KBM-7 (cell line): ENCODE measurements at regions not wholly inside any gene's neighbourhood (a gene's known extent, or its start where the extent isn't known, plus 50 kb on each side); places are given as distances from the start of the nearest gene placed in this dataset.
"Not testable (repeated sequence)": the region's sequence is repeated elsewhere in the genome, so short reads cannot be mapped to it uniquely, and the experiment has no call there.

Experiments
- DNase-seq: peaks from one replicate; pipeline ENCODE4 v3.0.0-alpha.2; 2015
- in situ Hi-C: fragments of 300-500 bp; cut with MboI; formaldehyde crosslinking; loops from 2 replicates; pipeline ENCODE4 v1.14.3; 2020; ENCODE audit warnings: low sequenced_read_pairs, low pct_unique_long_range_greater_than_20kb, mixed read lengths

DNA sequence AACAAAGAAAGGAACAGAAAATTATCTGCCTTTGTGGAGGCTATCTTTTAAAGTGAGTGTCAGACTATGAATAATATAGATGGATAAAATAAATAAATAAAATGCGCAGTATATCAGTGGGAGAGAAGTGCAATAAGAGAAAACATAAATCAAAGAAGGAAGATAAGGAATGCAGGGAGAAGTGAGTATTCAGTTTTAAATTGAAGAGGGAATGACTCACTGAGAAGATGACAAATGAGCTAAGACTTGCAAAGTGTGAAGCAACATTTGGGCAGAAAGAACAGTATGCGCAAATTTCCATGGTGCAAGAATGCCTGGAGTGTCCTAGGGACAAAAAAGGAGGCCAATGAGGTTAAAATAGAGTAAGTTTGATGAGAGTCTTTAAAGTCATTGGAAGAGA lies 1300.1 kb upstream of the ALCAM start:
- in situ Hi-C loops: no loop called here
- no peak for DNase-seq

DNA sequence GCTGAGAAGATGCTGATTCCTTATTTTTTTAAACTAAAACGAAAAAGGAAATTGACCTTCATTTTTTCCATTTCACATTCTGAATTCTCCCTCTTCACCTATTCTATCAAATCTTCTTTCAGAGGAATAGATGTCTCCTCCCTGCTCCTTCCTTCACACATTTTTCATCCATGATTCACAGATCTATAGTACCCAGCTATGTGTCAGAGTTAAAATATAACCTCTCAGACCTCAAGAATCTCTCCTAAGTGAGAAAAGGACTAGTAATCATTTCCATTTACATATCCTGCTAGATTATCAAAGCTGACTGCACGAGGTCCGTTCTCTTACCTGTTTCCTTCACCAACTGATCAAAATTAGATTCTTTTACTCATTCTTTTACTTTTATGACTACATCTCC lies 1297.6 kb upstream of the ALCAM start:
- DNase-seq: no peak

DNA sequence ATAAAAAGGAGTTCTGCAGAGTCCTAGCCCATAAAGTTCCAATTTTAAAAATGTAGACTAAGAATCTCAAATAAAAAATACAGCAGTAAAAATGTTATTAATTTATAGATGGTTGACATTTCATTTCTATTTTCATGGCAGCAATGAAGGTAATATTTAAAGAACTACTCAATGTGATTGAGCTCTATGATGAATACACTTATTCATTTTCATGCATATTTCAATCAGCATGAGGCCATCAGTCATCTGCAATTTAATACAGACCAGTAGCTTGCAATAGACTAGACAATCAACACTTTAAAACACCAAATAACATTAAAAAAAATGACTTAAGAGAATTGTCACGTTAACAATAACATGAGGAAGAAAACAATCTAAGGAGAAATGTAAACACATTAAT lies 1295.8 kb upstream of the ALCAM start:
- DNase-seq: no peak
- in situ Hi-C loops: no loop called here

More for the DNA sequence above, 1297.6 kb upstream of the ALCAM start:
- in situ Hi-C loops: no loop called here

DNA sequence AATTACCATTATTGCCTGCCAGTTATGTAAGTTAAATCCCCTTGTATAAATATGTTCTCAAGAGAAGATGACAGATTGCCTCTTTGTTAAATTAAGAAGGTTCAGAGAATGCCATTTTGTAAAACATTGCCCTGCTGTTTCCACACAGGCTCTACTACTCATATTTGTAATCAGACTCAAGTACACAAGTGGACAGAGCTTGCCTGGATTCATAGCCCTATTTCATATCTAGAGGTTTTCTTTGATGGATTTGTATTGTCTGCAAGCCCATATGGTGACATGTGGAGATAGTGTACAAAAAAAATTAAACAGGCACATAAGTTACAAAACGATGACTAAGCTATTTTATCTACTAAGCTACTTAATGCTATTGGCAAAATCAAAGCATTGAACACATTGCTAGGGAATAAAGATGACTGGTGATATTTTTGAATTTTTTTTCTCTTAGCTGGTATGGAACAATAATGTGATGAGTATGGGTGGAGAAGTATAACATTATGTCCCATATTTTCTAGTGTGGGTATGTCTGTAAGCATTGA lies 1286.6 kb upstream of the ALCAM start:
- in situ Hi-C loops: no loop called here
- no peak for DNase-seq

DNA sequence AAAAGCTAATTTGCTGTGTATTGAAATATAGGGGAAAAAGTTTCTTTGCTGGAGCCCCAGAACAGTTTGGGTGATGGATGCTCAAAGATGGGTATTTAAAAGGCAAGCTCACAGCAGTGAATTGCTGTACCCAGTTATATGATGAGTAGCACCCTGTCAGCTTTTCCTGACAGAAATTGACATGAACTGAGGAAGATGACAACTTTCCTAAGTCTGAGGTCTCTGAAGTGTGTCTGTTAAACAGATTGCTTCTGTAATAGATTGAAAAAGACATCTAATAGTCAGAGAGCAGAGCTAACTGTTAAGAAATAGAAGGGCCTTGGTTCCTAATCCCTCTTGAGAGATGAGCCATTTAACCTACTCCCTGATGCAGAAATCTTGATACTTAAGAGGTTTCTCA lies 1278.0 kb upstream of the ALCAM start:
- DNase-seq: no peak
- in situ Hi-C loops: no loop called here

DNA sequence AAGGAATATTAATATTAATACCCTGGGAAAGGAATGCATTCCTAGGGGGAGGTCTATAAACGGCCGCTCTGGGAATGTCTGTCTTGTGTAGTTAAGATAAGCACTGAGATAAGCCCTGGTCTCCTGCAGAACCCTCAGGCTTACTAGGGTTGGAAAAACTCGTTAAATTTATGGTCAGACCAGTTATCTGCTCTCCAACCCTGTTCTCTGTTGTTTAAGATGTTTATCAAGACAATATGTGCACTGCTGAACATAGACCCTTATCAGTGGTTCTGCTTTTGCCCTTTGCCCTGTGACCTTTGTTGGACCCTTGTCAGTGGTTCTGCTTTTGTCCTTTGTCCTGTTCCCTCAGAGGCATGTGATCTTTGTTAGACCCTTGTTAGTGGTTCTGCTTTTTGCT lies 1276.7 kb upstream of the ALCAM start:
- peak; percentile 12 for DNase-seq
- in situ Hi-C loops: not testable (repeated sequence)

DNA sequence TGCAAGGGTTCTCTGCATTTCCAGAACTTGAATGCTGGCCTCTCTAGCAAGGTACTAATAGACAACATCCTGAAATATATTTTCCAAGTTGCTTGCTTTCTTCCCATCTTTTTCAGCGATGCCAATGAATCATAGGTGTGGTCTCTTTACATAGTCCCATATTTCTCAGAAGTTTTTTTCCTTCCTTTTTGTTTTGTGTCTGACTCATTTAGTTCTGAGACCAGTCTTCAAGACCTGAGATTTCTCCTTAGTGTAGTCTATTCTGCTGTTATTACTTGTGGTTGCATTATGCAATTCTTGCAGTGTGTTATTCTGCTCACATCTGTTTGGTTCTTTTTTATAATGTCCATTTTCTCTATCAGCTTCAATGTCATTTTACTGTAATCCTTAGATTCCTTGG lies 1265.0 kb upstream of the ALCAM start:
- DNase-seq: no peak
- in situ Hi-C loops: no loop called here

DNA sequence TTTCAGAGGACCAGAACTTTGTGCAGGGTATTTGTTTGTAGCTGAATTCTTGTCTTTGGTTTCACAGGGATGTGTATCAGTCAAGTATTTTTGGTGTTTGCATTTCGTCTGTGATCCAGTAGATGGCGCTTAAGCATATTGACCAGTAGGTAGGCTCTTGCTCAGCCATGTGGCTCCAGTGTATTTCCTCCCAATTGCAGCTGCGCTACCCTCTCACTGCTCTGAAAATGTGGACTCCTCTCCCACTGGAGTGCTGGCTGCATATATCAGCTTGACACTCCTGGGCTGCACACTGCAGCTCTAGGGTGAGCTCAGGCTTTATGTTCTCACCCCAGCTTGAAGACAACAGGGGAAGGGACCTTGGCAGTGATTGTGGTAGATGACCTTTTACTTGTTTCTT lies 1264.3 kb upstream of the ALCAM start:
- in situ Hi-C loops: no loop called here
- peak; percentile 67 for DNase-seq

DNA sequence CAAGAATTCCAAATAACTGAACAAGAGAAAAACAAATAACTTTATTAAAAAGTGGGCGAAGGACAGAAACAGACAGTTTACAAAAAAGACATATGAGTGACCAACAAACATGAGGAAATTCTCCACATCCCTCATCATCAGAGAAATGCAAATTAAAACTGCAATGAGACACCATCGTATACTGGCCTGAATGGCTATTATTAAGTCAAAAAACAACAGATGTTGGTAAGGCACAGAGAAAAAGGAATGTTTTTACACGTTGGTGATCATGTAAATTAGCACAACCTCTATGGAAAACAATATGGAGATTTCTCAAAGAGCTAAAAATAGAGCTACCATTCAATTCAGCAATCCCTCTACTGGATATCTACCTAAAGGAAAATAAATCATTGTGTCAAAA lies 1260.4 kb upstream of the ALCAM start:
- DNase-seq: no peak

DNA sequence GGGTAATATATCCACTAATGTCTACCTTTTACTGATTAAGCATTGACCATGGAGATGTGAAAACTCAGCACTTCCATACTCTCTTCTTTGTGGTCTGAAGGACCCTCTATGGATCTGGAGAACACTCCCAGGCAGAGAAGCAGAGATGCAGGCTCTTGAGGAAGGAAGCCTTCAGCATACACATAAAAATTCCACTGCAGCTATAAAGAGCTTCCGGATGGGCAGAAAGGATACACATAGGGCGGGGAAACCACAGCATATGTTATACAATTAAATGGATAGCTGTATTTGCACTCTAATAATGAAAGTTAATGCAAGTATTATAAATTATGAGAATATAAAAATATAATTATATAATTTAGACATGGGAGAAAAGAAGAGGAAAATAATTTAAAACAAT lies 1258.2 kb upstream of the ALCAM start:
- in situ Hi-C loops: no loop called here
- DNase-seq: no peak

More for the DNA sequence above, 1260.4 kb upstream of the ALCAM start:
- in situ Hi-C loops: no loop called here

DNA sequence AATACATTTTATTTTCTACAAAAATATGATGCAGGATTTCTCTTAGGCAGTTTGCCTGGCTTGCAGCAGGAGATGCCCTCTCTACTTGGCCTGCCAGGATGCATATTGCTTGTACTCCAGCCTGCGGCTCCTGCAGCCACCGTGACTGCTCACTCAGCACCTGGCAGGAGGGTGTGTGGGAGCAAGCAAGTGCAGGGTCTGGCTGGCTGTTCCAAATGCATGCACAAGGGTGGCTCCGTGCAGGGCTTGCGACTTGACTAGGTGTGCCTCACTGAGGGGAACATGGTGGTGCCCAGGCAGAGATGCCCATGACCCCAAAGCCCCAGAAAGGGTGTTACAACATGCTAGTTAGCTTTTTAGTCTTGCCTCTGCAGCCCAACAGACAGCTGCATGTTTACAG lies 1240.2 kb upstream of the ALCAM start:
- no peak for DNase-seq
- in situ Hi-C loops: no loop called here

DNA sequence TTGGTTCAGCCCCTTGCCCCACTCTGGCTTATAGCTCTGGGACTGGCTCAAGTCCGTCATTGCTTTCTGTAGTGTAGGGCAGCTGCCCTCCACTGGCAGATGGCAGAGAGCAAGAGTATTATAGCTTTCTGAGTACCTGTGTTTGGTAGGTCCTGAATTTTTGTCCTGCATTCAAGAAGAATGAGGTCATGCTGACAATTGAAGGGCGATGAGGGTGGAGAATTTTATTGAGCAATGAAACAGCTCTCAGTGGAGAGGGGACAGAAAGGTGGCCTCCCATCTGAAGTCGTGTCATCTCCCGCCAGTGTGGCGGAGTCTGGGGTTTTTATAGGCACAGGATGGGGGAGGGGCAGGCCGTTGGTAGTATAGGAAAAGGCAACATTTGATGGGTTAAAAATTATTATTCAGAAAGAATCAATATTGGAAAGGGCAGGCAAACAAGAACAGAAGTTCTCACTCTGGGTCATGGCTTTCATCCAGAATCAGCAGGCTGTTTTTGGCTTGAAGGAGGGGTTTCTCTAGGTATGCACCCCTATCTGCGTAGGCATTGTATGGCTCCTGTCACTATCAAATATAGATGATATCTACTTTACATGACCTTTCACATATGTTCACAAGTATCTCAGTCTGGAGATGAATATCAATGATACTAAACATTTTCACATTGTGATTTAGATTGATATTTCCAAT lies 1239.7 kb upstream of the ALCAM start:
- no peak for DNase-seq
- in situ Hi-C loops: no loop called here

DNA sequence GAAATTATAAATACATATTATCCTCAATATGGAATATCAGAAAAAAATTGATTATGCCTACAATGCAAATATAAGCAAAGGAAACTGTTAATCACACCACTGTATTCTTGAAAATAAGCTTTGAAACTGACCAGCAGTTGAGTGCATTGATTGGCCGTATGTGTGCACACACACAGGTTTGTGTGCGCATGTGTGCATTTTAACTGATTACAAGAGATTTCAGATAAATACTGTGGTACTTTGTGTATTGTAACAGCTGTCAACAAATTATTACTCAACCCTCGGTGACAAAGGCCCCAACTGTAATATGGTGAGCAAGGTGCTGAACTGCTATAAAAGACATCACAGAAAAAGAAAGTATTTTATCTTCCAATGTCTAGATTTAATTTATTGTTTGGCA lies 1238.9 kb upstream of the ALCAM start:
- in situ Hi-C loops: no loop called here
- DNase-seq: no peak

DNA sequence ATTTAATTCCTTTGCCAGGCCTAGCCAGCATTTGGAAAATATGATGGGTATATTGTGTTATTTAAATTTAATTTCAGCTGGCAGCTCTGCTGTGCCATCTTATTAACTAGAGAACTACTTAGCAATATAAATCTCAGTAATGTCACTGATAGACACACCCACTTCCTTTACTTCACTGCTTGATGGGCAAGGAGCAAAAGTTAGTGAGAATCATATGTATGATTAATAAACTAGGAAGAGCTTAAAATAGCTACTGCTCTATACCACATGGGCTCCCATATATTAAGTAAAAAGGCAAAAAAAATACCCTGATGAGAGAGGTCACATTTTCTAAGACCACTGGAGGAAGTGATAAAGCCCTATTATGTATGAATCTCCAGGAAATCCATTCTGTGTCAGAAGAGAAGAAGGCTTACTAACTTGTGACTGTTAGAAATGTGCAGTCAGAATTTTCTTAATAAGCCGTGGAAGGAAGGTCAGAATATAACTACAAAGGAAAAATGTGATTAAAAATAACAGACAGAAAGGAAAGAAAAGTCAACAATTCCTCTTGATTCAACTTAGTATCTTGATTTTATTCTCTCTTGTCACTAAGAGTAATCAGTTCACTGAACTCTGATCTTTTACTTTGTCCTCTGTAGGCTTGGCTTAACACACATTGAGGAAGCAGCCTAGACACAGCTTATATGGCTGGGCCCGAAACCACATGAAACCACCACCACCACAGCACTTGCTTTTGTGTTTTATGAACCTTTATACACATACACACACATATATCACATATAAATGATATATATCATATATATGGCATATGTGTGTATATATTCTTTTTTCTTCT lies 1233.9 kb upstream of the ALCAM start:
- no peak for DNase-seq
- in situ Hi-C loops: no loop called here

DNA sequence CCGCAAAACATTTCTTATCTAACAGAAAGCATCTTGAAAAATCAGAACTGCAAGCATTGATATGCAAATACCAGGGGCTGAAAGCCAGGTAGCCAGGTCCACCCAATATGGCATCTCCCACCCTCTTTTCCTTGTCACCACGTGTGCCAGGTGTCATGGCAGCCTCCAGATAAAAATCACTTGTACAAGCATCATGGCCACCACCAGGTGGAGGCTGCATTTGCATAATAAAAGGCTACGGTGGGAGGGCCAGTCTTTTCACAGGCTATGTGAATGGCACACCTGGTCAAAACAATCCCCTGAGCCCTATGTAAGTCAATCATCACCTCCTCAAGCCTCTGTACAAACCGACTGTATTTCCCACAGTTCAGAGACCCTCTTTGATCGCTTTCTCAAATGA lies 1233.1 kb upstream of the ALCAM start:
- in situ Hi-C loops: no loop called here
- DNase-seq: no peak

DNA sequence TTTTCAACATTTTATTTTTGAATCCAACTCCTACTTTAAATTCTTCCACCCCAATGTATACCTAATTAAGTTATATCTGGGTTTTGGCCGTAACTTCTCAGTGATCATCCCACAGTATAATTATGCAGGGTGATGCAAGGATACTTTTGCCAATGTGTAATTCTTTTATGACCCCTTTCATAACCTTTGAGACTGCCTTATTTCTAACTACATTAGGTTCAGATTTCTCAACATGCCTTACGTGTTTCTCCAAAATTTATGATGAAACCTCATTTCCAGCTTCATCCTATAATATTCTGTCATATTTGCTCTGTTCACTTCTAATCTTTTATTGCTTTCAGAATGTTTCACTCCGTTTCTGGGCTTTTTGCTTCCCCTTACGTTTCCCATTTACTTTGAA lies 1229.6 kb upstream of the ALCAM start:
- DNase-seq: no peak
- in situ Hi-C loops: no loop called here

DNA sequence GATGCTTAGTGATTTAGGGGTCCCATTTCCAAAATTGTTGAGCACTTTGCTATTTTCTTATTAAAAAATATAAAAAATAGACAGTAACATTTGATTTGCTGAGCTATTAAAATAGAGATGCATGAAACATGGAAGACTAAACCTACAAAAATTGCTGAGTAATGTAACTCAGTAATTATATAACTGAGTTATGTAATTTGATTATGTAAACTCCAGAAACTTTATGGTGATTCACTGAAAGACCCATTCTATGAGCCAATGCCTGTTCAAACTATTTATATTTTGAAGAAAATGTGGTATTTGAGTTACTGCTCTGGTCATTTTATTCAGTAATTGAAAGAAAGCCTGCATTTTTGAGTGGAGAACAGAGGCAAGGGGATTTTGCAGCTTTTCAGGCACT lies 1221.5 kb upstream of the ALCAM start:
- in situ Hi-C loops: no loop called here
- no peak for DNase-seq

DNA sequence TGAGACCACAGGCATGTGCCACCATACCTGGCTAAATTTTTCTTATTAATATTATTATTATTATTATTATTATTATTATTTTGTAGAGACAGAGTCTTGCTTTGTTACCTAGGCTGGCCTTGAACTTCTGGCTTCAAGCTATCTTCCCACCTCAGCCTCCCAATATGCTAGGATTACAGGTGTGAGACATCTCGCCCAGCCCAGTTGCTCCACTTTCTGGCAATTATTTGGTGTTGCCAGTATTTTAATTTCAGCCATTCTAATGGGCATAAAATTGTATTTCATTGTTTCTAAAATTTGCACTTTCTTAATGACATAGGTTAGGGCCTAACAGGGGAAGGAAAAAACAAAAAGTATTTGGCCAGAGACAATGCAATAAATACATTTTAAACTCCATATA lies 1217.6 kb upstream of the ALCAM start:
- in situ Hi-C loops: no loop called here
- no peak for DNase-seq

DNA sequence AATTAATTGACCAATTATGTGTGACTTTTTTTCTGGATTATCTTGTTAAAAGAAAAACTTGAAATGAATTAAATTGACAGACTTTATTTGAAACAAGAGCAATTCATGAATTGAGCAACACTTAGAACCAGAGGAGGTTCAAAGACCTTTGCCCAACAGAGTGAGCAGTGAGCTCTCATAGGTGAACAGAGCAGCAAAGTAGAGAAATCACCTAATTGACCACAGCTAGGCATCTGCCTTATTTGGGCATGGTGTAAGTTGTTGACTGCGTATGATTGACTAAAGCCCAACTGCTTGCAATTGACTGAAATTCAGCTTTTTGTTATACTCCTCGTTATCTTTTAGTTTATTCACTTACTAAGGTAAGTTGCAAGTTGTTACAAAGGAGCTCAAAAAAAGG lies 1216.0 kb upstream of the ALCAM start:
- in situ Hi-C loops: no loop called here
- DNase-seq: no peak

DNA sequence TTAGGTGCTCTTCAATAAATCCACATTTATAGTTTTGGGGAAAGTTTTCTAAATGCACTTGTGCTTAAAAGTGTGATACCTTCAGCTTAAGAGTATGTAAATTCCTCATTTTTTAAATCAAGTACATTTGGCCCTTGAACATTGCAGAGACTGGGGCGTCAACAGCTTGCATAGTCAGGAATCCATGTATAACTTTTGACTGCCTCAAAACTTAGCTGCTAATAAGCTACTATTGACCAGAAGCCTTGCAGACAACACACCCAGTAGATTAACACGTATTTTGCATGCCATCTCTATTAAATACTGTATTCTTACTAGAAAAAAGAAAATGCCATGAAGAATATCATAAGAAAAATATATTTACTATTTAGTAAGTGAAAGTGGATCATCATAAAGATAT lies 1211.8 kb upstream of the ALCAM start:
- DNase-seq: no peak
- in situ Hi-C loops: no loop called here

DNA sequence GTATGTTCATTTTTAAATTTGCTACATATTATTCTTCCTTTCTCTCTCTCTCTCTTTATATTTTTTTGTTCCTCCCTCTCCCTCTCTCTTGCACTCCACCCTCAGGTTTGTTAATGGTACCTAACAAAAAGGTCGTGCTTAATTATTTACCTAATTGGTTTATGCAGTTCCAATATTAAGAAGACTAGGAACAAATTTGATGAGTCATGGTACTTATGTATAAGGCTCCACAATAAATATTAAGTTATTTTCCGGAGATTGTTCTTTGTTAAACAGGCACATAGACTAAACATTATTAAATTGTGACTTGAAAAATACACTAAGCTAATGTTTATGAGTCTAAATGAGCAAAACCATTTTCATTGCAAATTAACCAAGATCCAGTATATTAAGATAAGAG lies 1200.8 kb upstream of the ALCAM start:
- no peak for DNase-seq
- in situ Hi-C loops: no loop called here
